Endothelial cell of umbilical vein (primary cell): ENCODE measurements at regions not wholly inside any gene's neighbourhood (a gene's known extent, or its start where the extent isn't known, plus 50 kb on each side); places are given as distances from the start of the nearest gene placed in this dataset.

Experiments
- EZH2 ChIP-seq: IDR thresholded peaks from 2 replicates; pipeline ENCODE4 v1.6.1; 2012; ENCODE audit warnings: borderline replicate concordance, low read depth, mild to moderate bottlenecking, moderate library complexity, low read length, inconsistent platforms; ENCODE audit not compliant: severe bottlenecking
- FOS ChIP-seq: IDR thresholded peaks from 2 replicates; pipeline ENCODE4 v1.6.1; 2011; ENCODE audit warnings: mild to moderate bottlenecking, low read length, moderate library complexity, borderline replicate concordance; ENCODE audit not compliant: insufficient read depth
- MYC ChIP-seq: IDR thresholded peaks from one replicate; pipeline ENCODE4 v1.6.1; 2011; ENCODE audit warnings: mild to moderate bottlenecking, low read depth, low read length
- POLR2A ChIP-seq: IDR thresholded peaks from 2 replicates; pipeline ENCODE4 v1.6.1; 2012; ENCODE audit warnings: low read depth, mild to moderate bottlenecking, control low read depth, low read length
- POLR2AphosphoS5 ChIP-seq: IDR thresholded peaks from 2 replicates; pipeline ENCODE4 v1.6.1; 2012; ENCODE audit warnings: low read depth, mild to moderate bottlenecking, control low read depth, low read length, moderate library complexity; ENCODE audit not compliant: insufficient read depth
- TF ChIP-seq, protein P1 (sequence below), 2 donors: IDR thresholded peaks; 1 replicate in 1 of 2; 2 replicates in 1 of 2; pipeline ENCODE4 v1.5.1; 2011; ENCODE audit warnings: low read length in 2 of 2, mild to moderate bottlenecking in 2 of 2, moderate library complexity in 2 of 2, control low read depth in 1 of 2, inconsistent platforms in 1 of 2, low read depth in 1 of 2; ENCODE audit not compliant: insufficient read depth in 1 of 2; ENCODE audit errors: extremely low read depth in 1 of 2
- TF ChIP-seq, protein P2 (sequence below): IDR thresholded peaks from 2 replicates; pipeline ENCODE4 v1.6.1; 2011; ENCODE audit not compliant: insufficient read depth, insufficient read length

DNA sequence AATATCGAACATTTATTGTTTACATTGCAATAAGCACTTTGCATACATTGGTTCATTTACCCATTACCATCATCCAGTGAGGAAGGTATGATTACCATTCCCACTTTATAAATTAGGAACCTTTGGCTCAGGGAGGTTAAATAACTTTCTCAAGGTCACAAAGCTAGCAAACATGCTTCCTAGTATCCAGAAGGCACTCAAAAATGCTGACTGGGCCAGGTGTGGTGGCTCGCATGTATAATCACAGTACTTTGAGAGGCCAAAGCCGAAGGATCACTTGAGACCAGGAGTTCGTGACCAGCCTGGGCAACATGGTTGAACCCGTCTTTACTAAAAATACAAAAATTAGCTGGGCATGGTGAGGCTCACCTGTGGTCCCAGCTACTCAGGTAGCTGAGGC, 259.6 kb downstream of the TMEM114 start:
- TF ChIP-seq POLR2AphosphoS5 (no peak), EZH2 (no peak), POLR2A (no peak), FOS (no peak), MYC (no peak)
- TF ChIP-seq, protein P1, sequence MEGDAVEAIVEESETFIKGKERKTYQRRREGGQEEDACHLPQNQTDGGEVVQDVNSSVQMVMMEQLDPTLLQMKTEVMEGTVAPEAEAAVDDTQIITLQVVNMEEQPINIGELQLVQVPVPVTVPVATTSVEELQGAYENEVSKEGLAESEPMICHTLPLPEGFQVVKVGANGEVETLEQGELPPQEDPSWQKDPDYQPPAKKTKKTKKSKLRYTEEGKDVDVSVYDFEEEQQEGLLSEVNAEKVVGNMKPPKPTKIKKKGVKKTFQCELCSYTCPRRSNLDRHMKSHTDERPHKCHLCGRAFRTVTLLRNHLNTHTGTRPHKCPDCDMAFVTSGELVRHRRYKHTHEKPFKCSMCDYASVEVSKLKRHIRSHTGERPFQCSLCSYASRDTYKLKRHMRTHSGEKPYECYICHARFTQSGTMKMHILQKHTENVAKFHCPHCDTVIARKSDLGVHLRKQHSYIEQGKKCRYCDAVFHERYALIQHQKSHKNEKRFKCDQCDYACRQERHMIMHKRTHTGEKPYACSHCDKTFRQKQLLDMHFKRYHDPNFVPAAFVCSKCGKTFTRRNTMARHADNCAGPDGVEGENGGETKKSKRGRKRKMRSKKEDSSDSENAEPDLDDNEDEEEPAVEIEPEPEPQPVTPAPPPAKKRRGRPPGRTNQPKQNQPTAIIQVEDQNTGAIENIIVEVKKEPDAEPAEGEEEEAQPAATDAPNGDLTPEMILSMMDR (IDR thresholded peaks at IDR 0.05; ENCODE audit: extremely low read depth in 1 of 2, insufficient read depth in 1 of 2, low read depth in 1 of 2, low read length in 2 of 2), result no peak
- TF ChIP-seq, protein P2, sequence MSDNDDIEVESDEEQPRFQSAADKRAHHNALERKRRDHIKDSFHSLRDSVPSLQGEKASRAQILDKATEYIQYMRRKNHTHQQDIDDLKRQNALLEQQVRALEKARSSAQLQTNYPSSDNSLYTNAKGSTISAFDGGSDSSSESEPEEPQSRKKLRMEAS, result no peak
